GM23338 (cell line): ENCODE measurements at regions not wholly inside any gene's neighbourhood (a gene's known extent, or its start where the extent isn't known, plus 50 kb on each side); places are given as distances from the start of the nearest gene placed in this dataset.

Source experiments
- ATAC-seq: fragments of 200-7000 bp; cut with Tn5 transposase; 3 replicates; pipeline ENCODE4 v1.9.1; 2020
- DNase-seq: peaks from one replicate; pipeline ENCODE4 v3.0.0-alpha.2; 2015; ENCODE audit warnings: low spot score
- H2AFZ ChIP-seq: fragments of 200-600 bp; sonication (generic); 2 replicates; pipeline ENCODE4 v1.8.0; 2016; ENCODE audit warnings: antibody characterized with exemption, mild to moderate bottlenecking, moderate library complexity
- H3F3A ChIP-seq: fragments of 200-600 bp; sonication (generic); replicated peaks from 2 replicates; pipeline ENCODE4 v1.8.0; 2017; ENCODE audit warnings: antibody characterized with exemption, mixed run types, low read depth
- H3K27ac ChIP-seq: fragments of 200-600 bp; sonication (generic); 2 replicates; pipeline ENCODE4 v1.6.1; 2016; ENCODE audit warnings: low read depth
- H3K27me3 ChIP-seq: fragments of 200-600 bp; sonication (generic); 2 replicates; pipeline ENCODE4 v1.8.0; 2016; ENCODE audit warnings: mild to moderate bottlenecking, mixed run types, moderate library complexity; ENCODE audit not compliant: insufficient read depth
- H3K36me3 ChIP-seq: fragments of 200-600 bp; sonication (generic); 2 replicates; pipeline ENCODE4 v1.8.0; 2016; ENCODE audit warnings: mild to moderate bottlenecking; ENCODE audit not compliant: insufficient read depth
- H3K4me1 ChIP-seq: fragments of 200-600 bp; sonication (generic); 2 replicates; pipeline ENCODE4 v1.8.0; 2016; ENCODE audit warnings: mild to moderate bottlenecking, moderate library complexity; ENCODE audit not compliant: insufficient read depth
- H3K4me2 ChIP-seq: fragments of 200-600 bp; sonication (generic); 2 replicates; pipeline ENCODE4 v1.7.1; 2017; ENCODE audit warnings: mixed run types
- H3K4me3 ChIP-seq: fragments of 200-600 bp; sonication (generic); 2 replicates; pipeline ENCODE4 v1.6.1; 2016; ENCODE audit warnings: mixed run types
- H3K79me2 ChIP-seq: fragments of 200-600 bp; sonication (generic); replicated peaks from 2 replicates; pipeline ENCODE4 v1.8.0; 2017; ENCODE audit warnings: mild to moderate bottlenecking; ENCODE audit not compliant: insufficient read depth
- H3K9me2 ChIP-seq: fragments of 200-600 bp; sonication (generic); 2 replicates; pipeline ENCODE4 v1.8.0; 2017; ENCODE audit not compliant: insufficient read depth
- H4K20me1 ChIP-seq: fragments of 200-600 bp; sonication (generic); replicated peaks from 2 replicates; pipeline ENCODE4 v1.8.0; 2017; ENCODE audit warnings: mild to moderate bottlenecking; ENCODE audit not compliant: insufficient read depth
- H3K27ac Mint-ChIP-seq: 2 replicates; pipeline ENCODE4 v1.8.0; 2020; ENCODE audit warnings: inconsistent platforms, mild to moderate bottlenecking, moderate library complexity, mixed read lengths
- H3K27me3 Mint-ChIP-seq: 3 replicates; pipeline ENCODE4 v1.8.0; 2022; ENCODE audit warnings: low read depth, mild to moderate bottlenecking, moderate library complexity, mixed read lengths, inconsistent platforms; ENCODE audit not compliant: insufficient read depth, poor library complexity
- H3K36me3 Mint-ChIP-seq: 3 replicates; pipeline ENCODE4 v1.8.0; 2021; ENCODE audit warnings: low read depth, mild to moderate bottlenecking, inconsistent platforms, moderate library complexity, mixed read lengths
- H3K4me1 Mint-ChIP-seq: 3 replicates; pipeline ENCODE4 v1.8.0; 2020; ENCODE audit warnings: mild to moderate bottlenecking, inconsistent platforms, mixed read lengths
- H3K4me3 Mint-ChIP-seq: 3 replicates; pipeline ENCODE4 v1.8.0; 2021; ENCODE audit warnings: moderate library complexity, mild to moderate bottlenecking, inconsistent platforms, mixed read lengths
- H3K9me3 Mint-ChIP-seq: 3 replicates; pipeline ENCODE4 v1.8.0; 2020; ENCODE audit warnings: moderate library complexity, mild to moderate bottlenecking, inconsistent platforms, mixed read lengths
- CREB1 ChIP-seq: fragments of 250-450 bp; sonication (Bioruptor Pico); IDR thresholded peaks from 2 replicates; pipeline ENCODE4 v1.5.0; 2020; ENCODE audit warnings: low read depth, mild to moderate bottlenecking, moderate library complexity
- EZH2 ChIP-seq: fragments of 200-600 bp; sonication (generic); IDR thresholded peaks from one replicate; pipeline ENCODE4 v1.8.0; 2017; ENCODE audit warnings: antibody characterized with exemption, mild to moderate bottlenecking, low read depth; ENCODE audit not compliant: unreplicated experiment
- EZH2phosphoT487 ChIP-seq: fragments of 200-600 bp; sonication (generic); IDR thresholded peaks from one replicate; pipeline ENCODE4 v1.8.1; 2018; ENCODE audit warnings: antibody characterized with exemption; ENCODE audit not compliant: unreplicated experiment
- JUNB ChIP-seq: IDR thresholded peaks from one replicate; pipeline ENCODE4 v1.6.1; 2016; ENCODE audit warnings: antibody characterized with exemption; ENCODE audit not compliant: unreplicated experiment
- NANOG ChIP-seq: IDR thresholded peaks from 2 replicates; pipeline ENCODE4 v1.6.1; 2016; ENCODE audit warnings: antibody characterized with exemption, borderline replicate concordance
- POLR2AphosphoS5 ChIP-seq: IDR thresholded peaks from 2 replicates; pipeline ENCODE4 v1.6.1; 2016; ENCODE audit warnings: antibody characterized with exemption, low read depth
- STAT1 ChIP-seq: IDR thresholded peaks from one replicate; pipeline ENCODE4 v1.6.1; 2016; ENCODE audit warnings: antibody characterized with exemption; ENCODE audit not compliant: unreplicated experiment
- ZNF114 ChIP-seq: fragments of 250-450 bp; sonication (Bioruptor Pico); IDR thresholded peaks from 2 replicates; pipeline ENCODE4 v1.5.0; 2020; ENCODE audit warnings: mild to moderate bottlenecking, moderate library complexity
- ZNF331 ChIP-seq: fragments of 250-450 bp; sonication (Bioruptor Pico); IDR thresholded peaks from 2 replicates; pipeline ENCODE4 v1.5.0; 2020; ENCODE audit warnings: low read depth, mild to moderate bottlenecking, moderate library complexity
- TF ChIP-seq, protein P1 (sequence below), 2 experiments: fragments of 200-600 bp in 1 of 2; sonication (generic) in 1 of 2; conservative IDR thresholded peaks; 2 replicates each; pipeline versions ENCODE4 v1.5.1 to v1.6.1; 2016 to 2017; ENCODE audit warnings: antibody characterized with exemption in 2 of 2, low read depth in 2 of 2, mild to moderate bottlenecking in 2 of 2, moderate library complexity in 1 of 2
- TF ChIP-seq, protein P2 (sequence below): IDR thresholded peaks from 2 replicates; pipeline ENCODE4 v1.6.1; 2016; ENCODE audit warnings: antibody characterized with exemption
- TF ChIP-seq, protein P3 (sequence below): IDR thresholded peaks from one replicate; pipeline ENCODE4 v1.6.1; 2018; ENCODE audit warnings: antibody characterized with exemption; ENCODE audit not compliant: unreplicated experiment

DNA sequence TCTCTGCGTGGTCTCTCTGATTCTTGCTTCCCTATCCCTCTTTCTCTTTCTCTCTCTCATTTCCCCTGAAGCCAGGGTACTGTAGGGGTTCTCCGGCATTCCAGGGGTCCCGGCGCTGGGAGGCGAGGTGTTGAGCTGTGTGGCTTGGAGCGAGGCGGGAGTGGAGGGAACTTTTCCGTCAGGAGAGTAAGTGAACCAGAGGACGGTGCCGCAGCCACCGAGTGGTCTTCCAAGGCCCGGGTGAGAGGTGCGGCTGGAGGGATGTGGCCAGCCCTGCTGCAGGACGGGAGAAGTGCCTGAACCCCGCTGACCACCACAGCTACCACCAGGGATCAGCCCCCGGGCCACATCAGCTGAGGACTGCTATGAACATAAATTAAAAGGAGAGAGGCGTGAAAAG, 68.2 kb upstream of the FAM181A start (continued):
- TF ChIP-seq, protein P1, sequence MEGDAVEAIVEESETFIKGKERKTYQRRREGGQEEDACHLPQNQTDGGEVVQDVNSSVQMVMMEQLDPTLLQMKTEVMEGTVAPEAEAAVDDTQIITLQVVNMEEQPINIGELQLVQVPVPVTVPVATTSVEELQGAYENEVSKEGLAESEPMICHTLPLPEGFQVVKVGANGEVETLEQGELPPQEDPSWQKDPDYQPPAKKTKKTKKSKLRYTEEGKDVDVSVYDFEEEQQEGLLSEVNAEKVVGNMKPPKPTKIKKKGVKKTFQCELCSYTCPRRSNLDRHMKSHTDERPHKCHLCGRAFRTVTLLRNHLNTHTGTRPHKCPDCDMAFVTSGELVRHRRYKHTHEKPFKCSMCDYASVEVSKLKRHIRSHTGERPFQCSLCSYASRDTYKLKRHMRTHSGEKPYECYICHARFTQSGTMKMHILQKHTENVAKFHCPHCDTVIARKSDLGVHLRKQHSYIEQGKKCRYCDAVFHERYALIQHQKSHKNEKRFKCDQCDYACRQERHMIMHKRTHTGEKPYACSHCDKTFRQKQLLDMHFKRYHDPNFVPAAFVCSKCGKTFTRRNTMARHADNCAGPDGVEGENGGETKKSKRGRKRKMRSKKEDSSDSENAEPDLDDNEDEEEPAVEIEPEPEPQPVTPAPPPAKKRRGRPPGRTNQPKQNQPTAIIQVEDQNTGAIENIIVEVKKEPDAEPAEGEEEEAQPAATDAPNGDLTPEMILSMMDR (conservative IDR thresholded peaks at IDR 0.05; ENCODE audit: low read depth in 2 of 2): no peak
- TF ChIP-seq CREB1 (CRISPR knock-in tag) (no peak), STAT1 (no peak), POLR2AphosphoS5 (no peak), EZH2 (no peak), NANOG (no peak), EZH2phosphoT487 (no peak), ZNF114 (CRISPR knock-in tag) (no peak), JUNB (no peak)
- TF ChIP-seq, protein P2, sequence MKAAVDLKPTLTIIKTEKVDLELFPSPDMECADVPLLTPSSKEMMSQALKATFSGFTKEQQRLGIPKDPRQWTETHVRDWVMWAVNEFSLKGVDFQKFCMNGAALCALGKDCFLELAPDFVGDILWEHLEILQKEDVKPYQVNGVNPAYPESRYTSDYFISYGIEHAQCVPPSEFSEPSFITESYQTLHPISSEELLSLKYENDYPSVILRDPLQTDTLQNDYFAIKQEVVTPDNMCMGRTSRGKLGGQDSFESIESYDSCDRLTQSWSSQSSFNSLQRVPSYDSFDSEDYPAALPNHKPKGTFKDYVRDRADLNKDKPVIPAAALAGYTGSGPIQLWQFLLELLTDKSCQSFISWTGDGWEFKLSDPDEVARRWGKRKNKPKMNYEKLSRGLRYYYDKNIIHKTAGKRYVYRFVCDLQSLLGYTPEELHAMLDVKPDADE: no peak

DNA sequence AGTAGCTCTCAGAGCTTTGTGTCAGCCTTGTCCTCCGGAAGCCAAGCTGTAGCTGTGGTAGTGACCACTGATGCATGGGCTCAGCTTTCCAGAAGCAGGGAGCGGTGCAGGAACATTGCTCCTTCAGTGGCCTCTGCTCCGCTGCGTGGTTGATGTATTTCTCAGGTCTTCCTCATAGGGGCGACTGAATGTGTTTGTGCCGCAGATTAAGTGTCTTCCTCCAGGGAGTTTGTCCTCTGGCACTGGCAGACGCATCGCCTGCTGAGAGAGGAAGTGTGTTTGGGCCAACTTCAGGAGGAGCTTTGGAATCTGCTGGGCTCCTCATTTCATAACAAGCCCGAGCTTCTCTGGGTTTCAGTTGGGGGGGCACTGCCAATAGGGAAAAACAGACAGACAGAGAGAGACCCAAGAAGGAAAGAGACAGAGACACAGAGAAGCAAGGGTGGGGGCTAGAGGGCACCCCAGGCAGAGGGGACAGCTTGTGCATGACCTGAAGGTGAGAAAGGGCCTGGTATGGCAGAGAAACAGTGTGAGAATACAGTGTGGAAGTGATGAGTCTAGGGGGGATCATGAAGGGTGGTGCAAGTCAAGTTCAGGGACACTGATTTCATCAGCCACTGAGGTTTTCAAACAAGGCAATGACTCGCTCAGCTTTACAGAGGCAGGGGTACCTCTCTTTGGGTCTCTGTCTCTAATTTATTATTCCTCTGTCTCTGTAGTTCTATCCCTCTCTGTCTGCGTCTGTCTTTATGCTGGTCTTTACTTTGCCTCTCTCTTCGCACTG, 69.4 kb upstream of the PRIMA1 start:
- no peaks in the 10 kb centered on the region for H3K79me2 ChIP-seq
- H3K36me3 Mint-ChIP-seq: no peaks in the 10 kb centered on the region
- H4K20me1 ChIP-seq: no peaks in the 10 kb centered on the region
- no peak overlapping the region for H3K27ac Mint-ChIP-seq
- H3K27me3 ChIP-seq: no peaks in the 10 kb centered on the region
- H2AFZ ChIP-seq: peak overlapping the region; percentile 91; the same call in 1 of the 2 replicates
- peaks cover 3% of the 10 kb centered on the region for H3K27me3 Mint-ChIP-seq
- H3K4me2 ChIP-seq: no peak overlapping the region
- H3K4me3 Mint-ChIP-seq: no peak overlapping the region
- H3K27ac ChIP-seq: no peak overlapping the region
- ATAC-seq: peak; percentile 85
- no peaks in the 10 kb centered on the region; the same call in 2 of the 3 replicates for H3K9me3 Mint-ChIP-seq
- no peak overlapping the region for H3K4me3 ChIP-seq
- H3K9me2 ChIP-seq: no peaks in the 10 kb centered on the region
- peak; percentile 52 for DNase-seq
- no peaks in the 10 kb centered on the region for H3F3A ChIP-seq
- no peaks in the 10 kb centered on the region for H3K36me3 ChIP-seq
- peaks cover 8% of the 10 kb centered on the region for H3K4me1 Mint-ChIP-seq
- no peaks in the 10 kb centered on the region for H3K4me1 ChIP-seq
- TF ChIP-seq STAT1: no peak
- TF ChIP-seq, protein P1 (conservative IDR thresholded peaks at IDR 0.05; ENCODE audit: low read depth in 2 of 2): no peak; a peak in 1 of 4 replicates
- no peak for TF ChIP-seq JUNB
- no peak for TF ChIP-seq ZNF331 (CRISPR knock-in tag)
- TF ChIP-seq, protein P3, sequence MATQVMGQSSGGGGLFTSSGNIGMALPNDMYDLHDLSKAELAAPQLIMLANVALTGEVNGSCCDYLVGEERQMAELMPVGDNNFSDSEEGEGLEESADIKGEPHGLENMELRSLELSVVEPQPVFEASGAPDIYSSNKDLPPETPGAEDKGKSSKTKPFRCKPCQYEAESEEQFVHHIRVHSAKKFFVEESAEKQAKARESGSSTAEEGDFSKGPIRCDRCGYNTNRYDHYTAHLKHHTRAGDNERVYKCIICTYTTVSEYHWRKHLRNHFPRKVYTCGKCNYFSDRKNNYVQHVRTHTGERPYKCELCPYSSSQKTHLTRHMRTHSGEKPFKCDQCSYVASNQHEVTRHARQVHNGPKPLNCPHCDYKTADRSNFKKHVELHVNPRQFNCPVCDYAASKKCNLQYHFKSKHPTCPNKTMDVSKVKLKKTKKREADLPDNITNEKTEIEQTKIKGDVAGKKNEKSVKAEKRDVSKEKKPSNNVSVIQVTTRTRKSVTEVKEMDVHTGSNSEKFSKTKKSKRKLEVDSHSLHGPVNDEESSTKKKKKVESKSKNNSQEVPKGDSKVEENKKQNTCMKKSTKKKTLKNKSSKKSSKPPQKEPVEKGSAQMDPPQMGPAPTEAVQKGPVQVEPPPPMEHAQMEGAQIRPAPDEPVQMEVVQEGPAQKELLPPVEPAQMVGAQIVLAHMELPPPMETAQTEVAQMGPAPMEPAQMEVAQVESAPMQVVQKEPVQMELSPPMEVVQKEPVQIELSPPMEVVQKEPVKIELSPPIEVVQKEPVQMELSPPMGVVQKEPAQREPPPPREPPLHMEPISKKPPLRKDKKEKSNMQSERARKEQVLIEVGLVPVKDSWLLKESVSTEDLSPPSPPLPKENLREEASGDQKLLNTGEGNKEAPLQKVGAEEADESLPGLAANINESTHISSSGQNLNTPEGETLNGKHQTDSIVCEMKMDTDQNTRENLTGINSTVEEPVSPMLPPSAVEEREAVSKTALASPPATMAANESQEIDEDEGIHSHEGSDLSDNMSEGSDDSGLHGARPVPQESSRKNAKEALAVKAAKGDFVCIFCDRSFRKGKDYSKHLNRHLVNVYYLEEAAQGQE: no peak
- no peak for TF ChIP-seq NANOG
- TF ChIP-seq, protein P2: no peak
- no peak for TF ChIP-seq CREB1 (CRISPR knock-in tag)
- no peak for TF ChIP-seq EZH2phosphoT487
- TF ChIP-seq EZH2: no peak
- no peak for TF ChIP-seq ZNF114 (CRISPR knock-in tag)
